ENCODE measurements at regions not wholly inside any gene's neighbourhood (a gene's known extent, or its start where the extent isn't known, plus 50 kb on each side); places are given as distances from the start of the nearest gene placed in this dataset.
"Not testable (repeated sequence)": the region's sequence is repeated elsewhere in the genome, so short reads cannot be mapped to it uniquely, and the experiment has no call there.

DNA sequence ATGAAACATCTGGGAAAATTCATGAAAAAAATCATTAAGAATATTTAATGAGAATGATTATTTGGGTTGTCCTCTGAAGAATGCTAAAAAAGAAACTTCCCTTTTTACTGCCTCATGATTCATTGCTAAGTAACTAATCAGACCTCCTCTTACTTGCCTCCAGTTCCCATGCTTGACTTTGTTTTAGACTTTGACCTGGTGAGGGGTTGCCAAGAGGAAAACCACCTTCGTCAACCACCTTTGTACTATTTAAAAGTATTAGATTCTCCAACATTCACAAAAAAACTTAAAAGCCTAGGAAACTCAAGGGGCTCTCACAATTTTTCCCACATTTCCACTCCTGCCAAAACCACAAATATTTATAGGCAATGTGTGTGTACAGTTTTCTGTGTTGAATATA, 115.2 kb upstream of the ST8SIA4 start:
- Histone ChIP-seq H3K27me3 (ENCODE audit: insufficient read depth, low read length) (no peaks in the 10 kb centered on the region), H2AFZ (ENCODE audit: low read depth, low read length) (no peak overlapping the region), H3K36me3 (ENCODE audit: insufficient read depth, low read length) (no peaks in the 10 kb centered on the region), H3K9me3 (ENCODE audit: low read length) (no peaks in the 10 kb centered on the region), H3K4me3 (ENCODE audit: low read length) (no peak overlapping the region), H3K4me1 (ENCODE audit: insufficient read depth, low read length) (no peaks in the 10 kb centered on the region)

DNA sequence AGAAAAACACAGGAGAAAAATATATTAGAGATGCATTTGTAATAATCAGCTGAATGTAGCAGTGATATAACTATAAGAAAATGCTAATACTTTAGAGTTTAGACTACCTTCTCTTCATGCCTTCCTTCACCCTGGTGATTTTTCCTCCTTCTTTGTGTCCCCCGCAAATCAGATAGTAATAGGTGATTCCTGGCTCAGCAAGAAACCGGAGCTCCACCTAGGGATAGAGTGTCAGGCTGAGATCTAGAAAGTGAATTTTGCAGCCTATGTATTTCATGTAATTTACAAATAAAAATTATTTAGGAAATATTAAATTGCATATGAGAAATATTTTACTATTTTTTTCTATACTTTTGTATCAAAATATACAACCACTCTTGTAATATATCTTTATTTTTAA, 109.8 kb upstream of the ST8SIA4 start:
- Histone ChIP-seq H3K27me3 (ENCODE audit: insufficient read depth, low read length) (no peaks in the 10 kb centered on the region), H2AFZ (ENCODE audit: low read depth, low read length) (no peak overlapping the region), H3K4me3 (ENCODE audit: low read length) (no peak overlapping the region), H3K4me1 (ENCODE audit: insufficient read depth, low read length) (no peaks in the 10 kb centered on the region), H3K9me3 (ENCODE audit: low read length) (no peaks in the 10 kb centered on the region), H3K36me3 (ENCODE audit: insufficient read depth, low read length) (no peaks in the 10 kb centered on the region)

DNA sequence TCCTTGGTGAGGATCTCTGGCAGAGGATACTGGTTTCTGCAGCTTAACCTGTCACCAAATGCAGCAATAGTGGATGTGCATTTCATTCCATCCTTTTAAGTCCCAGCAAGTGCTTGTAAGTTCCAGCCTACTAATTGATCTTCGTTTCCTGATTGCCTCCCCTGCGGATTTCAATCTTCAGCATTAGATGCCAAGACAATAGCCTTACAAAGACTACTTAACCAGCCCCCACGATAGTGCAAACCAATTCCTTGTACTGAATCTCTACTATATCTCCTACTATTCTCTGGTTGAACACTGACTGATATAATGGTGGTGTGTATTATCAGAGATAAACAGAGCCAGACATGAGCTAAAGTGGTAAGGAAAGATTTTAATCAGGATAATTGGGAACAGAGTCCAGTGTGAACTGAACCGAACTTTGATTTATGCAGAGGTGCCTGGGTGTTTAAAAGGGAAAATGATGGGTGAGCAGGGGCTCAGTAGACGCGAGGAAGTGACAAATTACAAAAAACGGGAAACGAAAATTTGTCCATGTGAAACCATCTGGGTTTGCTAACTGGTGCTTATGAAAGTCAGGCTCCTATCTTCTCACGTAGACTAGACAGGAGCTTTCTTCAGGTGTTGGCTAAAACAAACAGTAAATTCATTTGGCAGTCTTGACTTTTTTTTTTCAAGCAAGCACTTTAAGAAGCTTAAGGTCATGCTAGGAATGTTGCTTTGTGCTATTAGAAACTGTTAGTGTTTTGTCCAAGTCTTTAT, 106.9 kb upstream of the ST8SIA4 start:
- Histone ChIP-seq H3K4me1 (ENCODE audit: insufficient read depth, low read length) (no peaks in the 10 kb centered on the region), H2AFZ (ENCODE audit: low read depth, low read length) (no peak overlapping the region), H3K36me3 (ENCODE audit: insufficient read depth, low read length) (no peaks in the 10 kb centered on the region), H3K4me3 (ENCODE audit: low read length) (no peak overlapping the region), H3K9me3 (ENCODE audit: low read length) (no peaks in the 10 kb centered on the region), H3K27me3 (ENCODE audit: insufficient read depth, low read length) (no peaks in the 10 kb centered on the region)

DNA sequence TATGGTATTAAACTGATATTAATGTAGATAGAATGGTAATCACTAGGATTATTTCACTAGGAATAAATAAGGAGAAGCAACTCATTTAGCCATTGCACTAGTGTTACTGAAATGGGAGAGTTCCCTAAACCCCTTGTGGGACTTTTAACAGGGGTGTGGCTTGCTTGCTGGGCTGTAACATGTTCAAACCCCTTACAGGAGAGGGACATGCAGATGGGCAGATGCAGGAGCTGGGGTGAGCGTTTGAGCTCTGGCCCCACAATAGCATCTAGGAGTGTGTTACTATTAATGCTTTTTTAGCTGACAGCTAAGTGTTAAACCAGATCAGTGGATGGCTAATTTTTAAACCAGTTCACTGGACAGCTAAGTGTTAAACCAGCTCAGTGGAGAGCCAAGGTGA, 89.3 kb upstream of the ST8SIA4 start:
- Histone ChIP-seq H3K4me3 (ENCODE audit: low read length) (no peak overlapping the region), H3K36me3 (ENCODE audit: insufficient read depth, low read length) (no peaks in the 10 kb centered on the region), H3K4me1 (ENCODE audit: insufficient read depth, low read length) (no peaks in the 10 kb centered on the region), H2AFZ (ENCODE audit: low read depth, low read length) (no peak overlapping the region), H3K27me3 (ENCODE audit: insufficient read depth, low read length) (no peaks in the 10 kb centered on the region), H3K9me3 (ENCODE audit: low read length) (no peaks in the 10 kb centered on the region)

DNA sequence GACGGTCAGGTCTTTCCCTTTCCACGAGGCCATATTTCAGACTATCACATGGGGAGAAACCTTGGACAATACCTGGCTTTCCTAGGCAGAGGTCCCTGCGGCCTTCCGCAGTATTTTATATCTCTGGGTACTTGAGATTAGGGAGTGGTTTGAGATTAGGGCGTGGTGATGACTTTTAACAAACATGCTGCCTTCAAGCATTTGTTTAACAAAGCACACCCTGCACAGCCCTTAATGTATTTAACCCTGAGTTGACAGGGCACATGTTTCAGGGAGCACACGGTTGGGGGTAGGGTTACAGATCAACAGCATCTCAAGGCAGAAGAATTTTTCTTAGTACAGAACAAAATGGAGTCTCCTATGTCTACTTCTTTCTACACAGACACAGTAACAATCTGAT, 80.5 kb upstream of the ST8SIA4 start:
- not testable (repeated sequence) for H3K27me3 ChIP-seq (ENCODE audit: insufficient read depth, low read length); H3K9me3 ChIP-seq (ENCODE audit: low read length); H2AFZ ChIP-seq (ENCODE audit: low read depth, low read length); H3K4me1 ChIP-seq (ENCODE audit: insufficient read depth, low read length); H3K36me3 ChIP-seq (ENCODE audit: insufficient read depth, low read length); H3K4me3 ChIP-seq (ENCODE audit: low read length)

DNA sequence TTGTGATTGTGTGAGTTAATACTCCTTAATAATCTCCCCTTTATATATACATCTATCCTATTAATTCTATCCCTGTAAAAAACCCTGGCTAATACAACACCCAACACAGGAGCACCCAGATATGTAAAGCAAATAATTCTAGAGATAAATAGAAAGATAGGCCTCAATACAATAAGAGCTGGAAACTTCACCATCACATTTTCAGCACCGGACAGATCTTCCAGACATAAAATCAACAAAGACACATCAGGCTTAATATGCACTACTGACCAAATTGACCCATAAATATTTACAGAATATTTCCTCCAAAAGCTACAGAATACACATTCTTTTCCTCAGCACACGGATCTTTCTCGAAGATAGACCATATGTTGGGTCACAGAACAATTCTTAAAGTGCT, 71.0 kb upstream of the ST8SIA4 start:
- Histone ChIP-seq H2AFZ (ENCODE audit: low read depth, low read length) (no peak overlapping the region), H3K27me3 (ENCODE audit: insufficient read depth, low read length) (no peaks in the 10 kb centered on the region), H3K4me1 (ENCODE audit: insufficient read depth, low read length) (no peaks in the 10 kb centered on the region), H3K4me3 (ENCODE audit: low read length) (no peak overlapping the region), H3K9me3 (ENCODE audit: low read length) (no peaks in the 10 kb centered on the region), H3K36me3 (ENCODE audit: insufficient read depth, low read length) (no peaks in the 10 kb centered on the region)

DNA sequence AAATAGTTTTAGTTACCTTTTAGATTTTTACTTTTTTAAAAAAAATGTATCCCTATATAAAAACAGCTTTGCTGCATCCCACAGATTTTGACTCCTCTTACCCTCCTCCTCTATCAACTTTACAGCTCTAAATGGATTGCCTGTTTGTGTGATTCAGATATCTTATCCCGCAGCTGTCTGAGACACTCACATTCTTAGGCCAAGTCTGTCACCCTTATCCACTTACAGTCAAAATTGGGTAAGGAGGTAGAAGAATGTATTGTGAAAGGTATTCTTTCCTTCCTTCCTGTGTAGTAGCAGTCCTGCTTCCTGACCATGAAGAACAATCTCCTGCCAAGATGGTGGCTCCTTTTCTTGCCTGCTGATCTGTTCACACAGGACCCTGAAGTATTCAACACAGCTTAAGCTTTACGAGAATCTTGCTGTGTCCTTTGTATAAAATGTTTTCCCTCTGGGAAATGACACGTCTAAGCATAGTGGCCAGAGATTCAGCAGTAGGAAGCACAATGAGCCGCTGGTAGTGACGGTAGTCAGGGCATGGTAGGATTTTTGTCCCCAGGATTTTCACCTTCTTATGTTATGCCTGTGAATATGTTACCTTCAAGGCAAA, 67.7 kb upstream of the ST8SIA4 start:
- Histone ChIP-seq H2AFZ (ENCODE audit: low read depth, low read length) (no peak overlapping the region), H3K36me3 (ENCODE audit: insufficient read depth, low read length) (no peaks in the 10 kb centered on the region), H3K4me1 (ENCODE audit: insufficient read depth, low read length) (no peaks in the 10 kb centered on the region), H3K27me3 (ENCODE audit: insufficient read depth, low read length) (no peaks in the 10 kb centered on the region), H3K4me3 (ENCODE audit: low read length) (no peak overlapping the region), H3K9me3 (ENCODE audit: low read length) (no peaks in the 10 kb centered on the region)

DNA sequence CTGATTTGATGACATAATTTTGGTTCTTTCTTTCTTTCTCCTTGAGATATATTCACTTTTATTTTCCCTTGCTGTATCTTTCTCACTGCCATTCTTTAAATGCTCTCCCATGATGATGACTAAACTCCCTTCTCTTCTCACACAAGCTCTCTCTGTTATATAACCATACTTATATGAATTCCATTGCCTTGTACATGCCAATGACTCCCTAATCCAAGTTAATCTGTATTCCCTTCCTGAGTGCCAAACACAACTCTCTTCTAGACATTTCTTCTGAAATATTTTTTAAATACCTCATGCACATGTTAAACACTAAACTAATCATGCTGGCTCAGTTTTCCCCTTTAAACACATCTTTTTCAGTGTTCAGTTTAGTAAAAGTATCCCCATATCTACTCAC, 62.2 kb upstream of the ST8SIA4 start:
- Histone ChIP-seq H3K4me3 (ENCODE audit: low read length) (no peak overlapping the region), H2AFZ (ENCODE audit: low read depth, low read length) (no peak overlapping the region), H3K36me3 (ENCODE audit: insufficient read depth, low read length) (no peaks in the 10 kb centered on the region), H3K9me3 (ENCODE audit: low read length) (no peaks in the 10 kb centered on the region), H3K4me1 (ENCODE audit: insufficient read depth, low read length) (no peaks in the 10 kb centered on the region), H3K27me3 (ENCODE audit: insufficient read depth, low read length) (no peaks in the 10 kb centered on the region)
